NCI-H2171 treated with DMSO at 0.1 percent for 48 hours (cell line): ENCODE measurements at regions not wholly inside any gene's neighbourhood (a gene's known extent, or its start where the extent isn't known, plus 50 kb on each side); places are given as distances from the start of the nearest gene placed in this dataset.

Source experiments
- DNase-seq: peaks from one replicate; lab custom pipeline; 2025; lab: John Stamatoyannopoulos, UW

DNA sequence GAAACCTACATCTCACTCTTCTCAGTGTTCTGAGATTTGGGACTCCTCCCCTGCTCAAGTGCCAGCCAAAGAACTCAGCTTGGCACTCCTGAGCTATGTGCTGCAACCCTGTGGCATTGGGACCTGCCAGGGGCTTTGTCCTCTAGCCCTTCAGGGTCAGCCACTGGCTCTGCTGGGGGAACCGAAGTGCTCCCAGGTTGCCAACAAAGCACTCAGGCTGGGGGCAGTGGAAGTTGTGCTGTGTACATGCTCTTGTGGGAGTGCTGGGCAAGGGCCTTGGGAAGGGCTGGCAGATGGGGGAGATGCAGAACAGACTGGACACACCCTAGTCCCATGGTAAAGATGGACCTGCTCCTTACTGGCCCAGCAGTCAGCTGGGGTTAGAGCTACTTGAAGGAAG is 498.6 kb downstream of the CAAP1 start:
- DNase-seq: no peak

DNA sequence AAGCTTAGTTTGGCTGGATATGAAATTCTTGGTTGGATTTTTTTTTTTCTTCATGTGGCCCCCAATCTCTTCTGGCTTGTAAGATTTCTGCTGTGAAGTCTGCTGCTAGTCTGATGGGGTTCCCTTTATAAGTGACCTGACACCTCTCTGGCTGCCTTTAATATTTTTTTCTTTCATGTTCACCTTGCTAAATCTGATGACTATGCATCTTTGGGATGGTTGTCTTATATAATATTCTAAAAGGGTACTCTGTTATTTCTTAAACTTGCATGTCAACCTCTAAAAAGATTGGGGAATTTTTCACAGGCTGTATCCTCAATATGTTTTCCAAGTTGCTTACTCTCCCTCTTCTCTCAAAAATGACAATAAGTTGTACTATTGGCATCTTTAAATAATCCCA is 500.0 kb downstream of the CAAP1 start:
- DNase-seq: no peak

DNA sequence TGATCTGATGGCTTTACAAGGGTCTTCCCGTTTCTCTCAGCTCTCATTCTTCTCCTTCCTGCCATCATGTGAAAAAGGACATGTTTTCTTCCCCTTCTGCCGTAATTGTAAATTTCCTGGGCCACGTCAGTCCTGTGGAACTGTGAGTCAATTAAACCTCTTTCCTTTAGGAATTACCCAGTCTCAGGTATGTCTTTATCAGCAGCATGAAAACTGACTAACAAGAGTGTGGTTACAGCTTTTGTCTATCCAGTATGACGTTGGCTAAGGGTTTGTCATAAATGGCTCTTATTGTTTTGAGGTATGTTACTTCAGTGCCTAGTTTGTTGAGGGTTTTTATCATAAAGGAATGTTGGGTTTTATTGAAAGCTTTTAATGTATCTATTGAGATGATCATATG is 501.6 kb downstream of the CAAP1 start:
- DNase-seq: no peak

DNA sequence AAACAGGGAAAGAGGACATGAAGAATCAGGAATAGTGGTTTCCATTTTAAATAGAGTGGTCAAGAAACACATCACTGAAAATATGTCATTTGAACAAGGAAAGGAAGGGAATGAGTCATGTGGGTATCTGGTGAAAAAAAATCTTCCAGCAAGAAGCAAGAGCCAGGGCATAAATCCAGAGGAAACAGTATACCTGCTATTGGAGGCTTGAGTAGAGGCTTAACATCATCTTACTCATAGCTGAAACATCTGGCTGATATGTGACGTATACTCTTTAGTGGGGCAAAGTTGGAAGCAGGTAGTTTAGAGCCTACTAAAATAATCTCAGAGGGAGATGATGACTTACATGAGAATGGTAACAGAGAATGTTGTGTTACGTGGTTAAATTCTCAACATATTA is 517.2 kb downstream of the CAAP1 start:
- DNase-seq: no peak

DNA sequence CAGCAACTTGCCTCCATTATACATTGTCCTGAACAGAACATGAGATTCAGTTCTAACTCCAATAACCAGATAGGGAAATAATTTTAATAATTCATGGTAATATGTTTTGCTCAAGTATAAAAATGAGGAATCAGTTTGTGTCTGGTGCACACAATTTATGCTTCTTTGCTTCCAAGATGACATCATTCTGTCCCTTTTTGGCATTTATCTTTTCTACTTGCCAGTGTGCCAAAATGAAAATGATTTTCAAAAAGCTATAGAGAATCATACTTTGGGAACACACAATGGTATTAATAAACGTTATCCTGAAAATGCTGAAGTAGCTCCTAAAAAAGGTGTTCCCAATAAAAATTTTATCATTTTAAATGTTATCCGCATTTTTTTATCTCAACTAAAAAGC is 519.0 kb downstream of the CAAP1 start:
- DNase-seq: no peak

- DNase-seq: no peak
These were observed 521.4 kb downstream of the CAAP1 start for GRCh38 chr9:26371236-26371635.

GRCh38 chr9:26369093-26369492 is 523.5 kb downstream of the CAAP1 start:
- DNase-seq: no peak

DNA sequence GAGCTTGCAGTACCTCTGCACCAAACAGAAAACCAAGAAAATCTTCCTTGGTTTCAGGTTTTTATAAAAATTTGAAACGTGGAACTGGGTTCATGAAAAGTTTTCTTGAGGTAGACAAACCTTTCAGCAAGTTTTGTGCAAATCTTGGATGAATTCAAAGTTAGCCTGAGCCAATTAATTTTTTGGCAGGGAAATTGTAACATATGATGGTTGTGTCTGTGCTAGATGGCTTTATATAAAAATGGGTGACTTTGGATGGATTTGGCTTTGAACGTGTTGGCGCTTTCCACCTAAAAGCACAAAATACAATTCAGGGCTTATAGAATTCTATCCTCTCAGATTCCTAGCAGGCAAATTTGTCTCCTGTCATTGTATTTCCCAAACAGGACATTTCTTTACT is 524.4 kb downstream of the CAAP1 start:
- DNase-seq: no peak

GRCh38 chr9:26361010-26361409 is 531.6 kb downstream of the CAAP1 start:
- DNase-seq: no peak

- DNase-seq: no peak
These were observed 533.8 kb downstream of the CAAP1 start for GRCh38 chr9:26358836-26359235.

DNA sequence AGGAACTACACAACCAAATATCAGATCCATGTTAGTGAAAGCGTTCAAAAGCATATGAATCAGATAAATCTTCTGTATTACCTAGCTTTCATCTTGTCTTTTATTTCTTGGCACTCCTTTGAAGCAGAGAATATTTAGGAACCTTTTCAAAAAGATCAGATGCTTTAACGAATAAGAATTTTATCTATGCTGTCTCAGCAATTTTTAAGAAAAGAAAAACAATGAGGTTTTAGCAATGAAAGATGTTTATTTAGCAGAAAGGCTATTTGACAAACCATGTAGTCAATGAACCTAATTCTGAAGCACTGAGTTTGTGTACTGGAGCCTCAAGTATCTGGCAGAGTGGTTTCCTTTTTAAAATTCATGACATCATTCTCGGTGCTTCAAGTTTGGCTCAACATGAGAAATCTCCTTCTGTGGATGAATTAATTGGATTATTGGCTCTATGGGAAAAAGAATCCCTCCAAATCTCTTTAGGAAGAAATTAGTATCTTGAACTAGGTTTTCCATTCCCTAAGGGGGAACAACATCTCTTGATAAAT is 534.7 kb downstream of the CAAP1 start:
- DNase-seq: no peak

DNA sequence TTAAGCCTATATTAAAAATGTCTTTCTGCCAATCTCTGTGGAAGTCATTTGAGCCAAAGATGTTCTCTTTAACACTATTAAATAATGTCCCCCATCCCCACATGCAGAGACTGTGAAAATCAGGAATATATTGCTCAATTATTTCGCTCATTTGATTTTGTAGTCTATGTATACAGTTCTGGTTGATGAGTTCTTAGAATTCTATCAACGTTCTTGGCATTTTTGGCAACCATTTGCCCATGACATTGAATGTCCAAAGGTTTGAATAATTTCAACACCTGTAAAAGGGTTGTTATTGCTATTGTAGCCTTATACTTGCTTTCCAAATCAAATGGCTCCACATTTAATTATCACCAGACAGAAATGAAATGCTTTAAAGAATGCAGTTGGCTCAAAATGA is 536.1 kb downstream of the CAAP1 start:
- DNase-seq: no peak

- DNase-seq: no peak
These were observed 545.6 kb downstream of the CAAP1 start for GRCh38 chr9:26346942-26347477.

- no peak for DNase-seq
These were observed 551.1 kb downstream of the CAAP1 start for GRCh38 chr9:26341545-26341944.

DNA sequence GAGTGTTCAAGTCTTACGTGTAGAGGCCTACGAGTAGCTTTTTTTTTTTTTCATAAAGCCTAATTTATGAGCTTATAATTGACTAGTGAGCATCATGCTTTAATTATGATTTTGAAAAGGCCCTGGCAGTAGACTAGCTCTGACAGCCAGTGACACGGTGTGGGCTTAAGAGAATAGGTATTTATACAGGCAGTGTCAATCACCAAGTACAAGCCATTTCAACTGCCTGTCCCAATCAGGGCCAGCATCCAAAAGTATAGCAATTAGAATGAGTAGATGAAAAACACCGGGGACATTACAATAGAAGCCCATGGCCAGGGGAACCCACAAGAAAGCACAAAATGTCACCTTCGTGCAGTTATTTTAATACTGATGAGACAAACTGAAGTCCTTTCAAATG is 552.8 kb downstream of the CAAP1 start:
- DNase-seq: no peak

DNA sequence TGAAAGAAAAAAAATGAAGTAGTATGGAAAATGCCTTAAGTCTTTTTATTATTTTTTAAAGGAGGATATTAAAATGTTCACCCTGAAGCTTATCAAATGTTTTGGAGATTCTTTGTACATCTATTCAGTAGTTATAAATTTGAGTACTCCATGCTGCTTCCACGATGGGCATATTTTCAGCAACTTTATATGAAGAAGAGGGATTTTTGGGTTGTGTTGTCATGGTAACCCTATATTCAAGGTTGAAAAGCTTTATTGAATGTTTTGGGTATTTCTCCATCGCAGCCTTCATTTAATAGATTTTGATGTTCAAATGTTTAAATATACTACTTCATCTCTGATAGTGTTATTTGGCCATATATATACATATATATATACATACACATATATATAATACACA is 557.5 kb downstream of the CAAP1 start:
- DNase-seq: no peak

DNA sequence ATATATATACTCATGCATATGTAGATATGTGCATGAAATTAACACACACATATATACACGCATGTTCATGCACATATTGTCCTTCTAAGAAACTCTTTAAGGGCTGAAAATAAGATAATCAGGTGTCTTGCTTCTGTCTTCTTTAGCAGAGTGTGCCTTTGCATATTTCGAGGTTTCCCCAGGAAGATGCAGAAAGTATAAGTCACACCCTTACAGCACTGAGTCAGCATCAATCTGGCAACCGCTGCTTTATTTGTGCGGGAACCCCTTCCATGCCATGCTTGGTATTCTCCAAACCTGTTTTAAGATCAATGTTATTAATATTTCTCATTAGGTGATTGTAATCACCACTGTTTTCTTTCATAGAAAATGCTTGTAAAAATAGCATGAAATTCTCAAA is 557.9 kb downstream of the CAAP1 start:
- DNase-seq: no peak

DNA sequence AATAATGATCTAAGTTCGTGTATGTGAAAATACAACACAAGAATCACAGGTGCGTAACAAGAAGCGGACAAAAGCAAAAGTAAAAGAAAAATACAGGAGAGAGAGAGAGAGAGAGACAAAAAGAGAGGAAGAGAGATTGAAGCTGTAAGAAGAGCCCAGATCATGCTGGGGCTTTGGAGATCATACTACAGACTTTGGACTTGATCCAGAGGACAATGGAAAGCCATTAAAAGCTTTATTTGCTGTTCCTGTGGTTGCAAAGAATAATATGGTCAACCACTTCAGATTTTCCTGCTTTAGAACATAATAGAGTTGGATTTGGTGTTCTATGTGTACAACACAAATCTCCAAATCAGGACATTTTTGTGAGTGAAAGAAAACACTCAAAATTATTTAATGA is 561.4 kb downstream of the CAAP1 start:
- DNase-seq: no peak

- DNase-seq: no peak
These were observed 562.6 kb downstream of the CAAP1 start for GRCh38 chr9:26329974-26330373.

- peak; percentile 1 for DNase-seq
These were observed 566.0 kb downstream of the CAAP1 start for GRCh38 chr9:26326563-26326962.

GRCh38 chr9:26325444-26325829 is 567.2 kb downstream of the CAAP1 start:
- DNase-seq: no peak

- no peak for DNase-seq
These were observed 567.7 kb downstream of the CAAP1 start for GRCh38 chr9:26324786-26325443.

GRCh38 chr9:26321935-26322334 is 570.7 kb downstream of the CAAP1 start:
- DNase-seq: no peak

DNA sequence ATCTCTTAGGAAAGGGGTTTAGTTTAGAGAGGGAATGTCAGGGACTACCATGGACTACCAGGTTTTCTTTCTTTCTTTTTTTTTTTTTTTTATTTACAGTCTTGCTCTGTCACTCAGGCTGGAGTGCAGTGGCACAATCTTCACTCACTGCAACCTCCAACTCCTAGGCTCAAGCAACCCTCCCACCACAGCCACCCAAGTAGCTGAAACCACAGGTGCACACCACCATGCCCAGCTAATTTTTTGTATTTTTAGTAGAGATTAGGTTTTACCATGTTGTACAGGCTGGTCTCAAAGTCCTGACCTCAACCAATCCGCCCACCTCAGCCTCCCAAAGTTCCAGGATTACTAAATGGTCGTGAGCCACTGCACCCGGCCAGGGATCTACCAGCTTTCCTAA is 572.7 kb downstream of the CAAP1 start:
- DNase-seq: no peak
